GM23338 (cell line): ENCODE measurements at regions not wholly inside any gene's neighbourhood (a gene's known extent, or its start where the extent isn't known, plus 50 kb on each side); places are given as distances from the start of the nearest gene placed in this dataset.
"Not testable (repeated sequence)": the region's sequence is repeated elsewhere in the genome, so short reads cannot be mapped to it uniquely, and the experiment has no call there.

Experiments
- ATAC-seq: fragments of 200-7000 bp; cut with Tn5 transposase; 3 replicates; pipeline ENCODE4 v1.9.1; 2020
- DNase-seq: peaks from one replicate; pipeline ENCODE4 v3.0.0-alpha.2; 2015; ENCODE audit warnings: low spot score
- H2AFZ ChIP-seq: fragments of 200-600 bp; sonication (generic); 2 replicates; pipeline ENCODE4 v1.8.0; 2016; ENCODE audit warnings: antibody characterized with exemption, mild to moderate bottlenecking, moderate library complexity
- H3F3A ChIP-seq: fragments of 200-600 bp; sonication (generic); replicated peaks from 2 replicates; pipeline ENCODE4 v1.8.0; 2017; ENCODE audit warnings: antibody characterized with exemption, mixed run types, low read depth
- H3K27ac ChIP-seq: fragments of 200-600 bp; sonication (generic); 2 replicates; pipeline ENCODE4 v1.6.1; 2016; ENCODE audit warnings: low read depth
- H3K27me3 ChIP-seq: fragments of 200-600 bp; sonication (generic); 2 replicates; pipeline ENCODE4 v1.8.0; 2016; ENCODE audit warnings: mild to moderate bottlenecking, mixed run types, moderate library complexity; ENCODE audit not compliant: insufficient read depth
- H3K36me3 ChIP-seq: fragments of 200-600 bp; sonication (generic); 2 replicates; pipeline ENCODE4 v1.8.0; 2016; ENCODE audit warnings: mild to moderate bottlenecking; ENCODE audit not compliant: insufficient read depth
- H3K4me1 ChIP-seq: fragments of 200-600 bp; sonication (generic); 2 replicates; pipeline ENCODE4 v1.8.0; 2016; ENCODE audit warnings: mild to moderate bottlenecking, moderate library complexity; ENCODE audit not compliant: insufficient read depth
- H3K4me2 ChIP-seq: fragments of 200-600 bp; sonication (generic); 2 replicates; pipeline ENCODE4 v1.7.1; 2017; ENCODE audit warnings: mixed run types
- H3K4me3 ChIP-seq: fragments of 200-600 bp; sonication (generic); 2 replicates; pipeline ENCODE4 v1.6.1; 2016; ENCODE audit warnings: mixed run types
- H3K79me2 ChIP-seq: fragments of 200-600 bp; sonication (generic); replicated peaks from 2 replicates; pipeline ENCODE4 v1.8.0; 2017; ENCODE audit warnings: mild to moderate bottlenecking; ENCODE audit not compliant: insufficient read depth
- H3K9me2 ChIP-seq: fragments of 200-600 bp; sonication (generic); 2 replicates; pipeline ENCODE4 v1.8.0; 2017; ENCODE audit not compliant: insufficient read depth
- H4K20me1 ChIP-seq: fragments of 200-600 bp; sonication (generic); replicated peaks from 2 replicates; pipeline ENCODE4 v1.8.0; 2017; ENCODE audit warnings: mild to moderate bottlenecking; ENCODE audit not compliant: insufficient read depth
- H3K27ac Mint-ChIP-seq: 2 replicates; pipeline ENCODE4 v1.8.0; 2020; ENCODE audit warnings: inconsistent platforms, mild to moderate bottlenecking, moderate library complexity, mixed read lengths
- H3K27me3 Mint-ChIP-seq: 3 replicates; pipeline ENCODE4 v1.8.0; 2022; ENCODE audit warnings: low read depth, mild to moderate bottlenecking, moderate library complexity, mixed read lengths, inconsistent platforms; ENCODE audit not compliant: insufficient read depth, poor library complexity
- H3K36me3 Mint-ChIP-seq: 3 replicates; pipeline ENCODE4 v1.8.0; 2021; ENCODE audit warnings: low read depth, mild to moderate bottlenecking, inconsistent platforms, moderate library complexity, mixed read lengths
- H3K4me1 Mint-ChIP-seq: 3 replicates; pipeline ENCODE4 v1.8.0; 2020; ENCODE audit warnings: mild to moderate bottlenecking, inconsistent platforms, mixed read lengths
- H3K4me3 Mint-ChIP-seq: 3 replicates; pipeline ENCODE4 v1.8.0; 2021; ENCODE audit warnings: moderate library complexity, mild to moderate bottlenecking, inconsistent platforms, mixed read lengths
- H3K9me3 Mint-ChIP-seq: 3 replicates; pipeline ENCODE4 v1.8.0; 2020; ENCODE audit warnings: moderate library complexity, mild to moderate bottlenecking, inconsistent platforms, mixed read lengths
- CREB1 ChIP-seq: fragments of 250-450 bp; sonication (Bioruptor Pico); IDR thresholded peaks from 2 replicates; pipeline ENCODE4 v1.5.0; 2020; ENCODE audit warnings: low read depth, mild to moderate bottlenecking, moderate library complexity
- EZH2 ChIP-seq: fragments of 200-600 bp; sonication (generic); IDR thresholded peaks from one replicate; pipeline ENCODE4 v1.8.0; 2017; ENCODE audit warnings: antibody characterized with exemption, mild to moderate bottlenecking, low read depth; ENCODE audit not compliant: unreplicated experiment
- EZH2phosphoT487 ChIP-seq: fragments of 200-600 bp; sonication (generic); IDR thresholded peaks from one replicate; pipeline ENCODE4 v1.8.1; 2018; ENCODE audit warnings: antibody characterized with exemption; ENCODE audit not compliant: unreplicated experiment
- JUNB ChIP-seq: IDR thresholded peaks from one replicate; pipeline ENCODE4 v1.6.1; 2016; ENCODE audit warnings: antibody characterized with exemption; ENCODE audit not compliant: unreplicated experiment
- NANOG ChIP-seq: IDR thresholded peaks from 2 replicates; pipeline ENCODE4 v1.6.1; 2016; ENCODE audit warnings: antibody characterized with exemption, borderline replicate concordance
- POLR2AphosphoS5 ChIP-seq: IDR thresholded peaks from 2 replicates; pipeline ENCODE4 v1.6.1; 2016; ENCODE audit warnings: antibody characterized with exemption, low read depth
- STAT1 ChIP-seq: IDR thresholded peaks from one replicate; pipeline ENCODE4 v1.6.1; 2016; ENCODE audit warnings: antibody characterized with exemption; ENCODE audit not compliant: unreplicated experiment
- ZNF114 ChIP-seq: fragments of 250-450 bp; sonication (Bioruptor Pico); IDR thresholded peaks from 2 replicates; pipeline ENCODE4 v1.5.0; 2020; ENCODE audit warnings: mild to moderate bottlenecking, moderate library complexity
- TF ChIP-seq, protein P1 (sequence below): IDR thresholded peaks from one replicate; pipeline ENCODE4 v1.6.1; 2018; ENCODE audit warnings: antibody characterized with exemption; ENCODE audit not compliant: unreplicated experiment
- TF ChIP-seq, protein P2 (sequence below), 2 experiments: fragments of 200-600 bp in 1 of 2; sonication (generic) in 1 of 2; conservative IDR thresholded peaks; 2 replicates each; pipeline versions ENCODE4 v1.5.1 to v1.6.1; 2016 to 2017; ENCODE audit warnings: antibody characterized with exemption in 2 of 2, low read depth in 2 of 2, mild to moderate bottlenecking in 2 of 2, moderate library complexity in 1 of 2
- TF ChIP-seq, protein P3 (sequence below): IDR thresholded peaks from 2 replicates; pipeline ENCODE4 v1.6.1; 2016; ENCODE audit warnings: antibody characterized with exemption

DNA sequence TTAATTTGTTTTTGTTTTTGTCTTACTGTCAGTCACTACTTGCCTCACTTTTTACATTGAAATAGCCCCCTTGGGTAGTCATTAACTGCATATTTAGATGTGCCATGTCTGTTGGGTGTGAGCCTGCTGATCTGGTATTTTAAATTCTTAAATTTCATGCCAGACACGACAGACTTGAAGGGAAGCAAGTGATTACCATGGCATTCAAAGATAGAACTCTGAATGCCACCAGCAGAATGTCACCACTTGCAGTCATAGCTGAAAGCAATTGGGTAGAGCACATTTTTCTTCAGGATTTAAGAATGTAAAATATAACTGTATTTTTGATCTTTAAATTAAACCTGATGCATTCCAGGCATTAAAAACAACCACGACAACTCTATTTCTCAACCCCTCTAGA, 396.5 kb upstream of the ATP10A start:
- Mint-ChIP-seq H3K4me3 (no peak overlapping the region), H3K27ac (no peak overlapping the region), H3K4me1 (peaks cover 10% of the 10 kb centered on the region), H3K9me3 (0 out of 3 replicates have a peak, but pooled peaks cover 4% of the 10 kb centered on the region), H3K36me3 (peaks cover 4% of the 10 kb centered on the region; the same call in 1 of the 3 replicates), H3K27me3 (peaks cover 2% of the 10 kb centered on the region)
- no peaks in the 10 kb centered on the region for H3F3A ChIP-seq
- DNase-seq (no peak), ATAC-seq (no peak)
- no peaks in the 10 kb centered on the region for H3K79me2 ChIP-seq
- H3K36me3 ChIP-seq, result no peaks in the 10 kb centered on the region
- H3K9me2 ChIP-seq, result 0 out of 2 replicates have a peak, but pooled peaks cover 7% of the 10 kb centered on the region
- H2AFZ ChIP-seq, result no peak overlapping the region
- no peak overlapping the region for H3K4me3 ChIP-seq
- H3K4me2 ChIP-seq, result no peak overlapping the region
- H3K27me3 ChIP-seq, result no peaks in the 10 kb centered on the region
- TF ChIP-seq ZNF114 (CRISPR knock-in tag) (no peak), CREB1 (CRISPR knock-in tag) (no peak), STAT1 (no peak), JUNB (no peak), EZH2phosphoT487 (no peak), POLR2AphosphoS5 (no peak), NANOG (no peak), EZH2 (no peak)
- TF ChIP-seq, protein P1, sequence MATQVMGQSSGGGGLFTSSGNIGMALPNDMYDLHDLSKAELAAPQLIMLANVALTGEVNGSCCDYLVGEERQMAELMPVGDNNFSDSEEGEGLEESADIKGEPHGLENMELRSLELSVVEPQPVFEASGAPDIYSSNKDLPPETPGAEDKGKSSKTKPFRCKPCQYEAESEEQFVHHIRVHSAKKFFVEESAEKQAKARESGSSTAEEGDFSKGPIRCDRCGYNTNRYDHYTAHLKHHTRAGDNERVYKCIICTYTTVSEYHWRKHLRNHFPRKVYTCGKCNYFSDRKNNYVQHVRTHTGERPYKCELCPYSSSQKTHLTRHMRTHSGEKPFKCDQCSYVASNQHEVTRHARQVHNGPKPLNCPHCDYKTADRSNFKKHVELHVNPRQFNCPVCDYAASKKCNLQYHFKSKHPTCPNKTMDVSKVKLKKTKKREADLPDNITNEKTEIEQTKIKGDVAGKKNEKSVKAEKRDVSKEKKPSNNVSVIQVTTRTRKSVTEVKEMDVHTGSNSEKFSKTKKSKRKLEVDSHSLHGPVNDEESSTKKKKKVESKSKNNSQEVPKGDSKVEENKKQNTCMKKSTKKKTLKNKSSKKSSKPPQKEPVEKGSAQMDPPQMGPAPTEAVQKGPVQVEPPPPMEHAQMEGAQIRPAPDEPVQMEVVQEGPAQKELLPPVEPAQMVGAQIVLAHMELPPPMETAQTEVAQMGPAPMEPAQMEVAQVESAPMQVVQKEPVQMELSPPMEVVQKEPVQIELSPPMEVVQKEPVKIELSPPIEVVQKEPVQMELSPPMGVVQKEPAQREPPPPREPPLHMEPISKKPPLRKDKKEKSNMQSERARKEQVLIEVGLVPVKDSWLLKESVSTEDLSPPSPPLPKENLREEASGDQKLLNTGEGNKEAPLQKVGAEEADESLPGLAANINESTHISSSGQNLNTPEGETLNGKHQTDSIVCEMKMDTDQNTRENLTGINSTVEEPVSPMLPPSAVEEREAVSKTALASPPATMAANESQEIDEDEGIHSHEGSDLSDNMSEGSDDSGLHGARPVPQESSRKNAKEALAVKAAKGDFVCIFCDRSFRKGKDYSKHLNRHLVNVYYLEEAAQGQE, result no peak
- TF ChIP-seq, protein P2, sequence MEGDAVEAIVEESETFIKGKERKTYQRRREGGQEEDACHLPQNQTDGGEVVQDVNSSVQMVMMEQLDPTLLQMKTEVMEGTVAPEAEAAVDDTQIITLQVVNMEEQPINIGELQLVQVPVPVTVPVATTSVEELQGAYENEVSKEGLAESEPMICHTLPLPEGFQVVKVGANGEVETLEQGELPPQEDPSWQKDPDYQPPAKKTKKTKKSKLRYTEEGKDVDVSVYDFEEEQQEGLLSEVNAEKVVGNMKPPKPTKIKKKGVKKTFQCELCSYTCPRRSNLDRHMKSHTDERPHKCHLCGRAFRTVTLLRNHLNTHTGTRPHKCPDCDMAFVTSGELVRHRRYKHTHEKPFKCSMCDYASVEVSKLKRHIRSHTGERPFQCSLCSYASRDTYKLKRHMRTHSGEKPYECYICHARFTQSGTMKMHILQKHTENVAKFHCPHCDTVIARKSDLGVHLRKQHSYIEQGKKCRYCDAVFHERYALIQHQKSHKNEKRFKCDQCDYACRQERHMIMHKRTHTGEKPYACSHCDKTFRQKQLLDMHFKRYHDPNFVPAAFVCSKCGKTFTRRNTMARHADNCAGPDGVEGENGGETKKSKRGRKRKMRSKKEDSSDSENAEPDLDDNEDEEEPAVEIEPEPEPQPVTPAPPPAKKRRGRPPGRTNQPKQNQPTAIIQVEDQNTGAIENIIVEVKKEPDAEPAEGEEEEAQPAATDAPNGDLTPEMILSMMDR (conservative IDR thresholded peaks at IDR 0.05; ENCODE audit: low read depth in 2 of 2), result no peak
- TF ChIP-seq, protein P3, sequence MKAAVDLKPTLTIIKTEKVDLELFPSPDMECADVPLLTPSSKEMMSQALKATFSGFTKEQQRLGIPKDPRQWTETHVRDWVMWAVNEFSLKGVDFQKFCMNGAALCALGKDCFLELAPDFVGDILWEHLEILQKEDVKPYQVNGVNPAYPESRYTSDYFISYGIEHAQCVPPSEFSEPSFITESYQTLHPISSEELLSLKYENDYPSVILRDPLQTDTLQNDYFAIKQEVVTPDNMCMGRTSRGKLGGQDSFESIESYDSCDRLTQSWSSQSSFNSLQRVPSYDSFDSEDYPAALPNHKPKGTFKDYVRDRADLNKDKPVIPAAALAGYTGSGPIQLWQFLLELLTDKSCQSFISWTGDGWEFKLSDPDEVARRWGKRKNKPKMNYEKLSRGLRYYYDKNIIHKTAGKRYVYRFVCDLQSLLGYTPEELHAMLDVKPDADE, result no peak
- H3K27ac ChIP-seq, result no peak overlapping the region
- no peaks in the 10 kb centered on the region for H4K20me1 ChIP-seq
- H3K4me1 ChIP-seq, result peaks cover 7% of the 10 kb centered on the region

DNA sequence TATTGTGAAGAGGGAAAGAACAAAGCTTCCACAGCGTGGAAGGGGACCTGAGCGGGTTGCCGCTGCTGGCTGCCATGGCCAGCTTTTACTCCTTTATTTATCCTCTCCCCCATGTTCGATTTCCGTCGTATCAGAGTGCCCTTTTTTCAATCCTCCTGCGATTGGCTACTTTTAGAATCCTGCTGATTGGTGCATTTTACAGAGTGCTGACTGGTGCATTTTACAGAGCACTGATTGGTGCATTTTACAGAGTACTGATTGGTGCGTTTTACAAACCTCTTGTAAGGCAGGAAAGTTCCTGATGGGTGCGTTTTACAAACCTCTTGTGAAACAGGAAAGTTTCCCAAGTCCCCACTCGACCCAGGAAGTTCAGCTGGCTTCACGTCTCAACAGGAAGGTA, 381.7 kb upstream of the ATP10A start:
- peaks cover 11% of the 10 kb centered on the region for H3K4me1 ChIP-seq
- H3K4me2 ChIP-seq, H3K79me2 ChIP-seq, H3K27ac Mint-ChIP-seq, ATAC-seq, H4K20me1 ChIP-seq, H3K4me3 ChIP-seq, H3K27me3 ChIP-seq, H2AFZ ChIP-seq, H3K36me3 ChIP-seq, H3K4me3 Mint-ChIP-seq, DNase-seq, H3K27me3 Mint-ChIP-seq, H3F3A ChIP-seq: not testable (repeated sequence)
- 0 out of 2 replicates have a peak overlapping the region, but pooled peaks have one; percentile 48 for H3K27ac ChIP-seq
- peaks cover 19% of the 10 kb centered on the region for H3K36me3 Mint-ChIP-seq
- peaks cover 25% of the 10 kb centered on the region for H3K9me3 Mint-ChIP-seq
- H3K9me2 ChIP-seq, result 0 out of 2 replicates have a peak, but pooled peaks cover 15% of the 10 kb centered on the region
- peaks cover 22% of the 10 kb centered on the region for H3K4me1 Mint-ChIP-seq
